K562 (cell line): ENCODE measurements at regions not wholly inside any gene's neighbourhood (a gene's known extent, or its start where the extent isn't known, plus 50 kb on each side); places are given as distances from the start of the nearest gene placed in this dataset.
A peak's percentile ranks its signal among the peaks of the same experiment; 100 is the strongest.

Experiments used
- CBFA2T2 ChIP-seq: fragments of 450-650 bp; conservative IDR thresholded peaks from 2 replicates; pipeline ENCODE4 v1.6.1; 2017; ENCODE audit warnings: mild to moderate bottlenecking
- CTCF ChIP-seq, 3 experiments: IDR thresholded peaks in 2 of 3; conservative IDR thresholded peaks in 1 of 3; 2 replicates each; pipeline ENCODE4 v1.5.1; 2011 to 2012; ENCODE audit warnings: low read length in 3 of 3, mild to moderate bottlenecking in 3 of 3, control low read depth in 2 of 3, improper control_type of control experiment in 1 of 3, inconsistent platforms in 1 of 3, low read depth in 1 of 3, mixed read lengths in 1 of 3, moderate library complexity in 1 of 3; ENCODE audit not compliant: insufficient read depth in 2 of 3
- HDAC8 ChIP-seq: fragments of 450-650 bp; IDR thresholded peaks from 2 replicates; pipeline ENCODE4 v1.6.1; 2016; ENCODE audit warnings: mild to moderate bottlenecking, missing genetic modification characterization, moderate library complexity, missing compliant biosample characterization
- KAT8 ChIP-seq: fragments of 450-650 bp; IDR thresholded peaks from 2 replicates; pipeline ENCODE4 v1.6.1; 2016; ENCODE audit warnings: low read depth, mild to moderate bottlenecking
- MAFK ChIP-seq: IDR thresholded peaks from 2 replicates; pipeline ENCODE4 v1.6.1; 2011; ENCODE audit warnings: low read length, improper control_type of control experiment
- MTF1 ChIP-seq: fragments of 250-450 bp; sonication (Bioruptor Pico); IDR thresholded peaks from 2 replicates; pipeline ENCODE4 v1.9.0; 2021; ENCODE audit warnings: moderate library complexity, mild to moderate bottlenecking, inconsistent platforms, borderline replicate concordance
- MXI1 ChIP-seq: IDR thresholded peaks from 2 replicates; pipeline ENCODE4 v1.6.1; 2011; ENCODE audit warnings: low read depth, mild to moderate bottlenecking, improper control_type of control experiment, low read length
- NCOA1 ChIP-seq: fragments of 450-650 bp; IDR thresholded peaks from 2 replicates; pipeline ENCODE4 v1.6.1; 2016; ENCODE audit warnings: low read depth
- RB1 ChIP-seq: fragments of 450-650 bp; IDR thresholded peaks from 2 replicates; pipeline ENCODE4 v1.6.1; 2017; ENCODE audit warnings: low read depth, mild to moderate bottlenecking
- RBM14 ChIP-seq: fragments of 200-400 bp; formaldehyde crosslinking; IDR thresholded peaks from 2 replicates; pipeline ENCODE4 v1.6.1; 2018; ENCODE audit warnings: low read depth, mild to moderate bottlenecking, low read length, moderate library complexity, borderline replicate concordance; ENCODE audit not compliant: insufficient read depth
- SRF ChIP-seq, 2 experiments: fragments of 250-450, 450-650 bp in 1 of 2; sonication (Bioruptor Pico) in 1 of 2; sonication (generic) in 1 of 2; formaldehyde crosslinking; IDR thresholded peaks; 2 replicates each; pipeline versions ENCODE4 v1.5.0 to v1.5.1; 2020 to 2022; ENCODE audit warnings: mild to moderate bottlenecking in 1 of 2, missing genetic modification reagents in 1 of 2
- TEAD4 ChIP-seq, 2 experiments: sonication (generic) in 1 of 2; formaldehyde crosslinking in 1 of 2; IDR thresholded peaks; 2 replicates each; pipeline versions ENCODE4 v1.6.1 to v1.8.0; 2012 to 2022; ENCODE audit warnings: borderline replicate concordance in 1 of 2, inconsistent platforms in 1 of 2, low read length in 1 of 2, mild to moderate bottlenecking in 1 of 2, missing genetic modification reagents in 1 of 2
- TFAP4 ChIP-seq: sonication (generic); formaldehyde crosslinking; IDR thresholded peaks from 2 replicates; pipeline ENCODE4 v1.8.0; 2022; ENCODE audit warnings: missing genetic modification reagents, mild to moderate bottlenecking, moderate library complexity, borderline replicate concordance
- TRIM24 ChIP-seq, 2 experiments: fragments of 450-650 bp; IDR thresholded peaks; 2 replicates each; pipeline ENCODE4 v1.6.1; 2016
- TSC22D4 ChIP-seq: fragments of 450-650 bp; IDR thresholded peaks from 2 replicates; pipeline ENCODE4 v1.6.1; 2016; ENCODE audit warnings: missing genetic modification characterization, missing biosample characterization, control low read depth
- ZBTB12 ChIP-seq: fragments of 250-450 bp; sonication (Bioruptor Pico); IDR thresholded peaks from 2 replicates; pipeline ENCODE4 v1.4.0; 2020
- ZNF165 ChIP-seq: fragments of 250-450 bp; sonication (Bioruptor Pico); IDR thresholded peaks from 2 replicates; pipeline ENCODE4 v1.4.0; 2020; ENCODE audit warnings: borderline replicate concordance
- ZNF277 ChIP-seq: fragments of 250-450 bp; sonication (Bioruptor Pico); IDR thresholded peaks from 2 replicates; pipeline ENCODE4 v1.8.0; 2022; ENCODE audit warnings: inconsistent platforms, mild to moderate bottlenecking, moderate library complexity, borderline replicate concordance
- ZNF518B ChIP-seq: fragments of 250-450 bp; sonication (Bioruptor Pico); IDR thresholded peaks from 2 replicates; pipeline ENCODE4 v1.5.0; 2021; ENCODE audit warnings: mild to moderate bottlenecking, moderate library complexity

- TF ChIP-seq ZNF165 (CRISPR knock-in tag) (no peak), SRF (CRISPR knock-in tag; IDR thresholded peaks at IDR 0.05) (no peak), ZNF518B (no peak), TFAP4 (CRISPR knock-in tag) (no peak), ZBTB12 (no peak), CBFA2T2 (peak; percentile 45), RBM14 (no peak), NCOA1 (no peak), KAT8 (no peak), CTCF (IDR thresholded peaks at IDR 0.05 in 2 of 3, conservative IDR thresholded peaks at IDR 0.05 in 1 of 3; ENCODE audit: insufficient read depth in 2 of 3, low read depth in 1 of 3, low read length in 3 of 3) (no peak), TSC22D4 (tag) (no peak), MTF1 (CRISPR knock-in tag) (no peak), TEAD4 (IDR thresholded peaks at IDR 0.05; ENCODE audit: low read length) (peak; percentile 66), TEAD4 (CRISPR knock-in tag; IDR thresholded peaks at IDR 0.05; ENCODE audit: borderline replicate concordance) (no peak), HDAC8 (tag) (no peak), MAFK (no peak), MXI1 (no peak), TRIM24 (IDR thresholded peaks at IDR 0.05) (no peak), ZNF277 (no peak), RB1 (no peak)
Measured at GRCh38 chr6:113362301-113363047, 494.7 kb upstream of the MARCKS start (continued).
